ENCODE measurements at regions not wholly inside any gene's neighbourhood (a gene's known extent, or its start where the extent isn't known, plus 50 kb on each side); places are given as distances from the start of the nearest gene placed in this dataset.
"Not testable (repeated sequence)": the region's sequence is repeated elsewhere in the genome, so short reads cannot be mapped to it uniquely, and the experiment has no call there.

GRCh38 chr14:83534995-83535394 is 1994.9 kb upstream of the FLRT2 start:
- DNase-seq: no peak

- no peak for DNase-seq
Observed at GRCh38 chr14:83535444-83535843, 1994.5 kb upstream of the FLRT2 start.

GRCh38 chr14:83541147-83541546 is 1988.8 kb upstream of the FLRT2 start:
- no peak for DNase-seq

- DNase-seq: no peak
Observed at GRCh38 chr14:83548061-83548839, 1981.7 kb upstream of the FLRT2 start.

- DNase-seq: no peak
Observed at GRCh38 chr14:83556065-83556464, 1973.9 kb upstream of the FLRT2 start.

- no peak for DNase-seq
Observed at GRCh38 chr14:83556746-83557453, 1973.0 kb upstream of the FLRT2 start.

- DNase-seq: no peak
Observed at GRCh38 chr14:83558946-83559345, 1971.0 kb upstream of the FLRT2 start.

- DNase-seq: no peak
Observed at GRCh38 chr14:83559721-83560120, 1970.2 kb upstream of the FLRT2 start.

GRCh38 chr14:83561261-83561660 is 1968.7 kb upstream of the FLRT2 start:
- no peak for DNase-seq

GRCh38 chr14:83566567-83566966 is 1963.4 kb upstream of the FLRT2 start:
- DNase-seq: no peak

GRCh38 chr14:83568141-83568540 is 1961.8 kb upstream of the FLRT2 start:
- no peak for DNase-seq

- no peak for DNase-seq
Observed at GRCh38 chr14:83575301-83575700, 1954.6 kb upstream of the FLRT2 start.

GRCh38 chr14:83583201-83583600 is 1946.7 kb upstream of the FLRT2 start:
- DNase-seq: no peak

GRCh38 chr14:83594874-83595273 is 1935.1 kb upstream of the FLRT2 start:
- DNase-seq: no peak

GRCh38 chr14:83607682-83608081 is 1922.3 kb upstream of the FLRT2 start:
- DNase-seq: no peak

- no peak for DNase-seq
Observed at GRCh38 chr14:83611491-83611890, 1918.5 kb upstream of the FLRT2 start.

GRCh38 chr14:83611906-83612390 is 1918.0 kb upstream of the FLRT2 start:
- no peak for DNase-seq

- DNase-seq: no peak
Observed at GRCh38 chr14:83614956-83615355, 1915.0 kb upstream of the FLRT2 start.

- no peak for DNase-seq
Observed at GRCh38 chr14:83624541-83624940, 1905.4 kb upstream of the FLRT2 start.

GRCh38 chr14:83632375-83632774 is 1897.6 kb upstream of the FLRT2 start:
- peak; percentile 7 for DNase-seq

- no peak for DNase-seq
Observed at GRCh38 chr14:83638748-83639504, 1891.0 kb upstream of the FLRT2 start.

- not testable (repeated sequence) for DNase-seq
Observed at GRCh38 chr14:83639505-83639875, 1890.5 kb upstream of the FLRT2 start.

- no peak for DNase-seq
Observed at GRCh38 chr14:83646228-83646627, 1883.7 kb upstream of the FLRT2 start.

- DNase-seq: no peak
Observed at GRCh38 chr14:83660597-83660996, 1869.3 kb upstream of the FLRT2 start.
